Epidermal melanocyte (primary cell): ENCODE measurements at regions not wholly inside any gene's neighbourhood (a gene's known extent, or its start where the extent isn't known, plus 50 kb on each side); places are given as distances from the start of the nearest gene placed in this dataset.
"Not testable (repeated sequence)": the region's sequence is repeated elsewhere in the genome, so short reads cannot be mapped to it uniquely, and the experiment has no call there.

Source experiments
- DNase-seq: peaks from one replicate; pipeline ENCODE4 v3.0.0; 2011; ENCODE audit warnings: low spot score; ENCODE audit not compliant: insufficient read length

- DNase-seq, result no peak
Measured at GRCh38 chr2:205865905-205866441, 183.7 kb downstream of the NRP2 start.

- DNase-seq, result no peak
Measured at GRCh38 chr2:205865056-205865455, 182.8 kb downstream of the NRP2 start.

DNA sequence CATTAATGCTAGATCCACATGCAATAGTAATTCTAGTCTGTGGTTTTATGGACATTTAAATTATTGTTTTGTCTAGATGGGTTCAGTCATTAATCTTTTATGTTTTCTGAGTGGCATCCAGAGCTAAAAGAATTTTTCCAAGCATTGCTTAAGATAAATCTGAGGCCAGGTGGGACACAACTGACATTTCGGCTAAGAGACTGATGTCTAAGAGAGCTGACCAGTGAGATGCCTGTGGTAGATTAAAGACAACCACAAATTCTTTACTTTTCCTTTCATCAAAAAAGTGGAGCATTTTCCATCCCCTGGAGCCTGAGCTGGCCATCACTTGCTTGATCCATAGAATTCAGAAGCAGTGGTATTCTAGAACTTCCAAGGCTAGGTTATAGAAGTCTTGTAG is 182.2 kb downstream of the NRP2 start:
- no peak for DNase-seq

- DNase-seq, result not testable (repeated sequence)
Measured at GRCh38 chr2:205862761-205863160, 180.5 kb downstream of the NRP2 start.

GRCh38 chr2:205860885-205861284 is 178.6 kb downstream of the NRP2 start:
- no peak for DNase-seq

DNA sequence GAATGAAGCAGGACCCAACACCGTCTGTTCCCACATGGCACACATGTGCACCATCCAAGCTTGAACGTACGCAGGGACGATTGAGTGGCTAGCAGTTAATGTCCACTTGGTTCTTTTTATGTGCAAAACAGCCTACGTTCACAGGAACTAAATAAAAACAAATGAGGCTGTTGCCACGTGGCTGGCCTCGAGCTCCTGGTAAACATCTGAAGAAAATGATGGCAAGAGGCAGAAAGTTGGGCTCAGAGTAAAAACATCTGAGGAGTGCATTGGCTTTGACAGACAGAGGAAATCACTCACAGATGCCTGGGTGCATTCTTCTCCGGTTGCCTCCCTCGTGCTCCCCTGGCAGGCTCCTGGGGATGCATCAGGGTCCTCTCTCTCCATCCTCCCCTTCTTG is 177.9 kb downstream of the NRP2 start:
- DNase-seq, result no peak

DNA sequence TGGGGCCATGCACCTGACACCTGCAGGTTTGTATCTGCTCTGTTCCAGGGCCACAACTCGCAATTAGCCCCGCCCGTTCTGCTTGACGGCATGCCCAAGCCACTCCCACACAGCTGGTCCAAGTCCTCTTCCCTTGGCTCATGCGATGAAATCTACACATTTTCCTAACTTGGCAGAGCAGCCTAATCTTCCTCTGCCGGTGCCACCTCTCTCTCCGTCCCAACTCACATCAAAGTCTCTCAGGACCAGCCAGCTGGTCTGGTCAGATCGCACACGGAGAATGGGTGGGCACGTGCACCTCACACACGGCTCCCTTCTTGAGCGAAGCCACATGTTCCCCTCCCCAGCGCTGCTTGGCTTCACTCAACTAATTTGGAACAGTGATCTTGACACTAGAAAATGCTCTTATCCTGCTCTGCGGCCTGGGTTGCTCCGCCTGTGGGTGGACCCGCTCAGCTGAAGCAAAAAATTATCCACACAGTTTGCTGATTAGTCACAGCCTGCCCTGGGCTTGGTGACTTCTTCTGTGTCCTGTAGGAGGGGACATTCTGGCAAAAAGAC is 176.7 kb downstream of the NRP2 start:
- DNase-seq, result no peak

DNA sequence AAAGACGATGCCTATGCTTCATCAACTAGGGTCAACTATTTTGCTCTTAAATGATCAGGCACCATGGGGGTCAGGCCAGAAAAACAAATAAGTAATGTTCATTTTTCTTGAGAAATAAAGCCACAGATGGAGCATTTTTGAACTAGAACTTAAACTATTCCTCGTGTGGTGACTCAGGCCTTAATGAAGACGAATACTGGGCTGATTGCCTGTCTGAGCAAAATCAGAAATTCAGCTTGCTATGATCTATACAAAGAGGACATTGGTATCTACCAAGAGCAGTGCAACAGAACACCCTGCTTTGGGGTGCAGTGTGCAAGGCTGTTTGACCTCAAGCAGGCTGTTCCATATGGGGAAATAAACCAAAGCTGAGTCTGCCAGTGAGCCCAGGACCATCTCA is 176.0 kb downstream of the NRP2 start:
- DNase-seq, result no peak

- DNase-seq, result no peak
Measured at GRCh38 chr2:205857520-205858237, 175.4 kb downstream of the NRP2 start.

DNA sequence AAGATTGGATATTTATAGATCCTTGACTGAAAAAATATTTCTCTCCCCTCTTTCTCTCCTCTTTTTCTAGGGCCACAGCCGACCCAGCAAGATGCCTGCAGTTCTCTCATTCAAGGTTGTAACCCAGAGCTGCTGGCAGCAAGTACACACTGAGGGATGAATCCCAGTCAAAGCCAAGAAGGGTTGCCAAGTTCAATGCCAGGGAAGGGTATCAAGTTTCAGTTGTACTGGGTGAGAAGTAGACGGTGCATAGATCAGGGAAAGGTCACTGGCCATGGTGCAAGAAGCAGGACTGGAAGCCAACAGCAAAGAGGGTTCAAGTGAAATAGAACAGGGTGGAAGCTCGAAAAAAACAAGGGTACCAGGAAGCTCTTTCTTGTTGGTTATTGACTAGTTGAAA is 170.2 kb downstream of the NRP2 start:
- no peak for DNase-seq

GRCh38 chr2:205850611-205851010 is 168.3 kb downstream of the NRP2 start:
- DNase-seq, result no peak

- DNase-seq, result no peak
Measured at GRCh38 chr2:205850132-205850531, 167.8 kb downstream of the NRP2 start.

DNA sequence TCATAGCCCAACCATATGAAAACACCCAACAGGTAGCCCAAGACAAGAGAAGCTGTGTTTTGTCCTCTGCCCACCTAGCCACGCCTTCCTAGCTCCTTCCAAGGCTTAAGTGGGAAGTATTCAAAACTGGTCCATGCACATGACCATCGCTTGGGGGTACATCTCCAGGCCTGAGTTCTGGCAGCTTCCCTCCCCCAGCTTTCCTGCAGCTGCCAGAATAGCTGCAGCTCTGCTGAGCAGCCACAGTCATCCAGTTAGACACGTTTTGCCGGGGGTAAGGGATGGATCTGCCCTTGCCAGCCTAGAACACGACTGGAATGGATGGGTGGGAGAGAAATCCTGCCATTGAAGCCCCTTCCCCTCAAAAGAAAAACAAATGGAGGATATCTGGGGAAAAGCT is 166.8 kb downstream of the NRP2 start:
- no peak for DNase-seq

DNA sequence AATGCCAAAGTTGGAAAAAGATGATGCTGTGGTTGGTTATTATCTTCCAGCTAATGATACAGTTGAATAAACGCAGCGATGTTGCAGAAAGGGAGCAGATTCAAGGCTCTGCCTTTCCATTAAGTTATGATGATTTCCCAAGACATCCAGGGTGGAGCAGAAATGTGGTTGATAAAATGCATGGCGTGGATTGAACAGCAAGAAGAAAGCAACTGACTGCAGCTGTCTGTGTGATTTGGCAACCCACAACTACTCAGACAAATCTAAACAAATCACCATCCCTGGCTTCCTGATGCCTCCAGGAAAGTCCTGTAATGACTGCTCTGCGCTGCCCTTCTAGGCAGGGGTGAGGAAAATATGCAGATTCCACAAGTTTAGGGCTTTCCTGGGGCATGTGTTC is 166.3 kb downstream of the NRP2 start:
- no peak for DNase-seq
